ENCODE measurements at regions not wholly inside any gene's neighbourhood (a gene's known extent, or its start where the extent isn't known, plus 50 kb on each side); places are given as distances from the start of the nearest gene placed in this dataset.

DNA sequence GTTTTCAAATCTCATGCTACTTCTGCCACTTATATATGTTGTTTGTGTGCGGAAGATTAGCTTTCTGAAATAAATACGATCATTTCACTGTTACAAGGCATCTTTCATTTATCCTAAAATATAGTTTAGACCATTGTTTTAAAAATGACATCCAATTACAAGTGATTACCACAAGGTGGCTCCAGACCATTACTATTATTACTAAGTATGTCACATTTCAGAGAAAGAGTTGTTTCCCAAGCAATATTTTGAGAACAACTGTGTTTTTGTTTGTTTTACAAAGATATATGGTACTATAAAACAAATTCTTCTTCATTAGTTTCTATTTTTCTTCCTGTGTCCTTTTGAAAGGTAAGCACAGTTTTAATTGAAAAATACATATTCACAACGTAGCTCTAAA is 136.0 kb upstream of the RAP2B start:
- no peaks in the 10 kb centered on the region for H3K4me1 ChIP-seq (ENCODE audit: control insufficient read depth in 2 of 3, insufficient read depth in 2 of 3, low read depth in 1 of 3, low read length in 3 of 3)
- no peaks in the 10 kb centered on the region for H3K36me3 ChIP-seq (ENCODE audit: control insufficient read depth in 2 of 3, insufficient read depth in 3 of 3, low read length in 3 of 3)
- intact Hi-C loops (cut with DNase I) = no loop called here
- TF ChIP-seq CTCF (IDR thresholded peaks at IDR 0.05; ENCODE audit: borderline replicate concordance, extremely low read depth, insufficient read depth) = peak; percentile 50
- no peak overlapping the region for H3K4me3 ChIP-seq (ENCODE audit: low read length in 3 of 3)
- peak; percentile 69 for FAIRE-seq
- peak in 2 of 5 donors; percentile 17 to 44 for DNase-seq
- H3K27ac ChIP-seq (ENCODE audit: low read depth in 2 of 2, low read length in 2 of 2) = no peak overlapping the region
- no peaks in the 10 kb centered on the region for H3K9me3 ChIP-seq (ENCODE audit: control insufficient read depth in 2 of 3, insufficient read depth in 1 of 3, low read length in 3 of 3)
- no peaks in the 10 kb centered on the region for H3K27me3 ChIP-seq (ENCODE audit: control insufficient read depth, insufficient read depth, low read length)
- no peak overlapping the region for H3K9ac ChIP-seq (ENCODE audit: low read length in 3 of 3)

GRCh38 chr3:153028381-153028780 is 133.6 kb upstream of the RAP2B start:
- Histone ChIP-seq H3K36me3 (ENCODE audit: control insufficient read depth in 2 of 3, insufficient read depth in 3 of 3, low read length in 3 of 3) (no peaks in the 10 kb centered on the region), H3K9me3 (ENCODE audit: control insufficient read depth in 2 of 3, insufficient read depth in 1 of 3, low read length in 3 of 3) (no peaks in the 10 kb centered on the region), H3K4me1 (ENCODE audit: control insufficient read depth in 2 of 3, insufficient read depth in 2 of 3, low read depth in 1 of 3, low read length in 3 of 3) (no peaks in the 10 kb centered on the region), H3K27me3 (ENCODE audit: control insufficient read depth, insufficient read depth, low read length) (no peaks in the 10 kb centered on the region), H3K4me3 (ENCODE audit: low read length in 3 of 3) (no peak overlapping the region), H3K27ac (ENCODE audit: low read depth in 2 of 2, low read length in 2 of 2) (no peak overlapping the region), H3K9ac (ENCODE audit: low read length in 3 of 3) (no peak overlapping the region)
- intact Hi-C loops (cut with DNase I) = no loop called here
- DNase-seq (no peak), FAIRE-seq (no peak)
- TF ChIP-seq CTCF (IDR thresholded peaks at IDR 0.05; ENCODE audit: borderline replicate concordance, extremely low read depth, insufficient read depth) = no peak

DNA sequence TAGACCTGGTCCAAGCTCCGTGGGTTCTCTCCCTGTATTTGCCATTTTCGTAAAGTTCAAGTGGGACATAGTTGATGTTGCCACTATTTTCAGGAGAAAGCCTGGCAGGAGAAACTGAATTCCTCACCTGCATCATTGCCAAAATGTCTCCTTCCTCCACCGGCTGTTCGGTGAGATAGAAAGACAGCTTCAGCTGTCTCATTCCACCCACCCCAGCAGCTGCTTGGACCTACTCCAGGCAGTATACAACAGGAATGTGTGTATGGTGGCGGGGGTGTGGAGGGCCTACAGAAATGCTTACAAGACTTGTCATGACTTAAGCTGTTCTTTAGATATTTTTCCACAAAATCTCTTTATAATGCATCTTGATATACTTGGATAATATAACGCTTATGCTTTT is 132.7 kb upstream of the RAP2B start:
- no peaks in the 10 kb centered on the region for H3K4me1 ChIP-seq (ENCODE audit: control insufficient read depth in 2 of 3, insufficient read depth in 2 of 3, low read depth in 1 of 3, low read length in 3 of 3)
- intact Hi-C loops (cut with DNase I) = no loop called here
- H3K4me3 ChIP-seq (ENCODE audit: low read length in 3 of 3) = no peak overlapping the region
- no peak for FAIRE-seq
- no peak for DNase-seq
- no peak overlapping the region for H3K9ac ChIP-seq (ENCODE audit: low read length in 3 of 3)
- no peaks in the 10 kb centered on the region for H3K36me3 ChIP-seq (ENCODE audit: control insufficient read depth in 2 of 3, insufficient read depth in 3 of 3, low read length in 3 of 3)
- no peaks in the 10 kb centered on the region for H3K9me3 ChIP-seq (ENCODE audit: control insufficient read depth in 2 of 3, insufficient read depth in 1 of 3, low read length in 3 of 3)
- H3K27me3 ChIP-seq (ENCODE audit: control insufficient read depth, insufficient read depth, low read length) = no peaks in the 10 kb centered on the region
- no peak overlapping the region for H3K27ac ChIP-seq (ENCODE audit: low read depth in 2 of 2, low read length in 2 of 2)
- no peak for TF ChIP-seq CTCF (IDR thresholded peaks at IDR 0.05; ENCODE audit: borderline replicate concordance, extremely low read depth, insufficient read depth)

DNA sequence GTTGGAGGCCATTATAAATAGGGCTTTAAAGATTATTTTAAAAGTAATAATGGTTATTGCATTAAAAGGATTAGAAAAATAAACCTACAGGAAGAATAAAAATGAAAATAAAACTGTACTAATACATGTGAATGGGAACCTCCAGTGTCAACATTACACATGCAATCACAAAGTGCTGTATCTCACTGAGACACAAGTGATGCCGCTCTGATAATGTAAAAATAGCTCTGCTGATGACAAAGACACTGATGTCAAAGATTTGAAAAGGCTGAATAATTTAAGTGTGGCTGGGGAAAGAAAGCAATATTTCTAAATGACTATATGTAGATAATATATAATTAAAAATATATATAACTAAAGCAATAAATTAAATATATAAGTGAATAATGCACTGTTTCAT is 129.1 kb upstream of the RAP2B start:
- H3K4me1 ChIP-seq (ENCODE audit: control insufficient read depth in 2 of 3, insufficient read depth in 2 of 3, low read depth in 1 of 3, low read length in 3 of 3) = no peaks in the 10 kb centered on the region
- intact Hi-C loops (cut with DNase I) = loop anchor here (10.0 kb wide), 1 partner anchor 732 kb away; no protein-coding TSS in a partner anchor
- H3K36me3 ChIP-seq (ENCODE audit: control insufficient read depth in 2 of 3, insufficient read depth in 3 of 3, low read length in 3 of 3) = no peaks in the 10 kb centered on the region
- no peak overlapping the region for H3K9ac ChIP-seq (ENCODE audit: low read length in 3 of 3)
- no peak overlapping the region for H3K27ac ChIP-seq (ENCODE audit: low read depth in 2 of 2, low read length in 2 of 2)
- no peaks in the 10 kb centered on the region for H3K27me3 ChIP-seq (ENCODE audit: control insufficient read depth, insufficient read depth, low read length)
- H3K4me3 ChIP-seq (ENCODE audit: low read length in 3 of 3) = no peak overlapping the region
- H3K9me3 ChIP-seq (ENCODE audit: control insufficient read depth in 2 of 3, insufficient read depth in 1 of 3, low read length in 3 of 3) = no peaks in the 10 kb centered on the region
- no peak for TF ChIP-seq CTCF (IDR thresholded peaks at IDR 0.05; ENCODE audit: borderline replicate concordance, extremely low read depth, insufficient read depth)
- FAIRE-seq = no peak
- DNase-seq = no peak
